NCI-H2107 (cell line): ENCODE measurements at regions not wholly inside any gene's neighbourhood (a gene's known extent, or its start where the extent isn't known, plus 50 kb on each side); places are given as distances from the start of the nearest gene placed in this dataset.
"Not testable (repeated sequence)": the region's sequence is repeated elsewhere in the genome, so short reads cannot be mapped to it uniquely, and the experiment has no call there.

Experiments
- DNase-seq: peaks from one replicate; lab custom pipeline; 2025; lab: John Stamatoyannopoulos, UW

- not testable (repeated sequence) for DNase-seq
These were observed 74.3 kb upstream of the SOX13 start for GRCh38 chr1:203998571-203998970.

GRCh38 chr1:203999618-204000017 is 73.3 kb upstream of the SOX13 start:
- DNase-seq: no peak

- no peak for DNase-seq
These were observed 71.6 kb upstream of the SOX13 start for GRCh38 chr1:204001166-204001901.

- DNase-seq: no peak
These were observed 70.3 kb upstream of the SOX13 start for GRCh38 chr1:204002614-204003013.

- DNase-seq: no peak
These were observed 69.4 kb upstream of the SOX13 start for GRCh38 chr1:204003536-204003935.

GRCh38 chr1:204011426-204011825 is 61.5 kb upstream of the SOX13 start:
- DNase-seq: no peak

GRCh38 chr1:204013052-204013451 is 59.9 kb upstream of the SOX13 start:
- no peak for DNase-seq

- DNase-seq: no peak
These were observed 58.6 kb upstream of the SOX13 start for GRCh38 chr1:204014336-204014735.

GRCh38 chr1:204014961-204015360 is 58.0 kb upstream of the SOX13 start:
- not testable (repeated sequence) for DNase-seq

GRCh38 chr1:204017032-204017431 is 55.9 kb upstream of the SOX13 start:
- DNase-seq: no peak

- DNase-seq: no peak
These were observed 54.5 kb upstream of the SOX13 start for GRCh38 chr1:204018460-204018859.
